ENCODE measurements at regions not wholly inside any gene's neighbourhood (a gene's known extent, or its start where the extent isn't known, plus 50 kb on each side); places are given as distances from the start of the nearest gene placed in this dataset.

DNA sequence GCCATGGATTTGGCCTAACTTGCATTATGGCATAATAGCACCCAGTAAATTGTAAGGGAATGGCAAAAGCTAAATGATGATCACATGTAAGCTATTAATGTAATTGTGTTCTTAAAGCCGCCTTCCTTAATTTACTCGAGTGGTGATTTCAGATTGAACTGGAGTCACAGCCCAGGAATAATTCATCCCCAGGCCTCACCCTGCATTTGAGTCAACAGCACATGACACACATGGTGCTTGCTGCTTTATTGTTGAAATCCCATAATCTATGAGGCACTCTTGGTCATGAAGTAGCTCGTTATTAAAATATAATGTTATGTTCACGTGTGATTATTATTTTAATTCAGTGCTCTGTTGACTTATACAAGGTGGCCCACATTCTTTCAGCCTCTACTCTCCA is 547.5 kb downstream of the VRK1 start:
- 94% methylated on average over 4 of the region's 4 CpGs for WGBS
- TF ChIP-seq POLR2A (IDR thresholded peaks at IDR 0.05) (no peak), POLR2AphosphoS5 (IDR thresholded peaks at IDR 0.05) (no peak)
- TF ChIP-seq, protein P1, sequence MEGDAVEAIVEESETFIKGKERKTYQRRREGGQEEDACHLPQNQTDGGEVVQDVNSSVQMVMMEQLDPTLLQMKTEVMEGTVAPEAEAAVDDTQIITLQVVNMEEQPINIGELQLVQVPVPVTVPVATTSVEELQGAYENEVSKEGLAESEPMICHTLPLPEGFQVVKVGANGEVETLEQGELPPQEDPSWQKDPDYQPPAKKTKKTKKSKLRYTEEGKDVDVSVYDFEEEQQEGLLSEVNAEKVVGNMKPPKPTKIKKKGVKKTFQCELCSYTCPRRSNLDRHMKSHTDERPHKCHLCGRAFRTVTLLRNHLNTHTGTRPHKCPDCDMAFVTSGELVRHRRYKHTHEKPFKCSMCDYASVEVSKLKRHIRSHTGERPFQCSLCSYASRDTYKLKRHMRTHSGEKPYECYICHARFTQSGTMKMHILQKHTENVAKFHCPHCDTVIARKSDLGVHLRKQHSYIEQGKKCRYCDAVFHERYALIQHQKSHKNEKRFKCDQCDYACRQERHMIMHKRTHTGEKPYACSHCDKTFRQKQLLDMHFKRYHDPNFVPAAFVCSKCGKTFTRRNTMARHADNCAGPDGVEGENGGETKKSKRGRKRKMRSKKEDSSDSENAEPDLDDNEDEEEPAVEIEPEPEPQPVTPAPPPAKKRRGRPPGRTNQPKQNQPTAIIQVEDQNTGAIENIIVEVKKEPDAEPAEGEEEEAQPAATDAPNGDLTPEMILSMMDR (IDR thresholded peaks at IDR 0.05): no peak
- H3K27ac ChIP-seq: no peak overlapping the region
- H3K4me3 ChIP-seq: no peak overlapping the region
- intact Hi-C loops (cut with DNase I): no loop called here
- DNase-seq (ENCODE audit: low spot score): no peak
- H3K9me3 ChIP-seq: no peaks in the 10 kb centered on the region
- H3K27me3 ChIP-seq (replicated peaks; ENCODE audit: insufficient read depth): no peaks in the 10 kb centered on the region
- H3K4me1 ChIP-seq (replicated peaks): no peaks in the 10 kb centered on the region
- no peaks in the 10 kb centered on the region for H3K36me3 ChIP-seq

DNA sequence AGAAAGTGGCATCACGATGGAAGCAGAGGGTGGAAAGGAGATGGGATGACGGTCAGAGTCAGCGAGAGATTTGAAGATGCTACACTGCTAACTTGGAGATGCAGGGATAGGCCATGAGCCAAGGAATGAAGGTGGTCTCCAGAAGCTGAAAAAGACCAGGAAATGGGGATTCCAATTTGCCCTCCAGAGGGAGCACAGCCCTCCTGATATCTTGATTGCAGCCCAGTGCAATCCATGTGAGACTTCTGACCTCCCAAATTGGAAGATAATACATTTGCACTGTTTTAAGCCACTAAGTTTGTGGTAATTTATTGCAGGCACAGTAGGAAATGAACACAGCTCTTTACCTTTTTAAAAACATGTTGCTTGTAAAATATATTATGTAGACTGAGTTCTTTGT is 549.5 kb downstream of the VRK1 start:
- H3K4me3 ChIP-seq: no peak overlapping the region
- intact Hi-C loops (cut with DNase I): no loop called here
- H3K4me1 ChIP-seq (replicated peaks): no peaks in the 10 kb centered on the region
- WGBS: 78% methylated on average over 3 of the region's 3 CpGs
- no peaks in the 10 kb centered on the region for H3K36me3 ChIP-seq
- H3K9me3 ChIP-seq: no peaks in the 10 kb centered on the region
- H3K27me3 ChIP-seq (replicated peaks; ENCODE audit: insufficient read depth): no peaks in the 10 kb centered on the region
- H3K27ac ChIP-seq: no peak overlapping the region
- TF ChIP-seq POLR2AphosphoS5 (IDR thresholded peaks at IDR 0.05): no peak
- TF ChIP-seq, protein P1 (IDR thresholded peaks at IDR 0.05): no peak
- no peak for TF ChIP-seq POLR2A (IDR thresholded peaks at IDR 0.05)
- DNase-seq (ENCODE audit: low spot score): no peak

DNA sequence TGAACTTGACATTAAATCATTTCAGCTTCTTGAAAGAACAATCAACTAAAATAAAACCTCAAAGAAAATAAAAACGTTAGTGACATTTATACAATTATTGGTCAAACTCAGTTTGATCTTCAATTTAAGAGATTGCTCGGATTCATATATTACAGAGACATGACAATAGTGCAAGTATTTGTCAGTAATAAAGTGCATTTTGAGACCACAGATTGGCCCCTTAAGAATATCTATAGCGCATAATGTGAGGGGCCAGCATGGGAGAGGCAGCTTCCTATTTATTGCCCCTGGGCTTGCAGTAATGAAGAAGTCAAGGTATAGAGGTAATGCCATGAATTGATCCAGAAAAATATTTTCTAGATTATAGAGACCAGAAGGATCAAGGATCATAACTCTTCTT is 552.3 kb downstream of the VRK1 start:
- TF ChIP-seq POLR2A (IDR thresholded peaks at IDR 0.05) (no peak), POLR2AphosphoS5 (IDR thresholded peaks at IDR 0.05) (no peak)
- TF ChIP-seq, protein P1 (IDR thresholded peaks at IDR 0.05): no peak
- WGBS: 37% methylated on average over 3 of the region's 3 CpGs
- Histone ChIP-seq H3K27ac (no peak overlapping the region), H3K9me3 (no peaks in the 10 kb centered on the region), H3K36me3 (no peaks in the 10 kb centered on the region), H3K4me3 (no peak overlapping the region), H3K4me1 (replicated peaks) (no peaks in the 10 kb centered on the region), H3K27me3 (replicated peaks; ENCODE audit: insufficient read depth) (no peaks in the 10 kb centered on the region)
- no peak for DNase-seq (ENCODE audit: low spot score)
- intact Hi-C loops (cut with DNase I): no loop called here

DNA sequence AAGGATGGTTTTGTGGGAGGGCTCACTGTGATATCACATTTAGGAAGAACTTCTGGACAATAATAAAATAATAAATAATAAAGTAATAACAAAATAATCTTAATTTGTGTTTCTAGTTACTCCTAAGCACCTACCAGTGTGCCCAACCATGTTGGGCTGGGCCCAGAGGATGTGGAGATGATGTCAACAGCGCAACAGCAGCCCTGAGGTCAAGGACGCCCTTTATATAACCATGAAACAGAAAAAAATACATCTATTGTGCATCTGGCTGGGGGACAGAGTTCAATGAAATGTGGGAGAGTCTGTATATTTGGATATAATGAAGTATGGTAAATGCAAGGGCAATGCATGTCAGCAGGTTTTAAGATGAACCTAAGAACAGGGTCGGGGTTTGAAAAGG is 552.8 kb downstream of the VRK1 start:
- no peaks in the 10 kb centered on the region for H3K27me3 ChIP-seq (replicated peaks; ENCODE audit: insufficient read depth)
- H3K4me1 ChIP-seq (replicated peaks): no peaks in the 10 kb centered on the region
- intact Hi-C loops (cut with DNase I): no loop called here
- TF ChIP-seq POLR2AphosphoS5 (IDR thresholded peaks at IDR 0.05) (no peak), POLR2A (IDR thresholded peaks at IDR 0.05) (no peak)
- TF ChIP-seq, protein P1 (IDR thresholded peaks at IDR 0.05): no peak
- no peak overlapping the region for H3K27ac ChIP-seq
- no peak for DNase-seq (ENCODE audit: low spot score)
- WGBS: 89% methylated on average over 3 of the region's 3 CpGs
- no peaks in the 10 kb centered on the region for H3K9me3 ChIP-seq
- H3K36me3 ChIP-seq: no peaks in the 10 kb centered on the region
- H3K4me3 ChIP-seq: no peak overlapping the region

DNA sequence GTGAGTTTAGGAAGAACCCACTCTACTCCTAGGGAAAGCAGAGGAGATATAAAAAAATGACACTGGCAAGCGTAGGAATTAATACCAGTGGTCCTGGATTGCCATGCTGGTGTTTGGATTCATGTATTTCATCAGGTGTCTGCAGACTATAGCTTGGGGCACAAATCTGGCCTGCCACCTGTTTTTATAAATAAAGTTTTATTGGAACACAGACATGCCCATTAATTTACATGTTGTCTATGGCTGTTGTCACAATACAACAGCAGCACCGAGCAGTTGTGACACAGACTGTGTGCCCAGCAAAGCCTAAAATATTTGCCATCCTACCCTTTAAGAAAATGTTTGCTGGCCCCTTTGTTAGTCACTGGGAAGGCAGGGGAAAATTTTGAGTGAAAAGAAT is 553.2 kb downstream of the VRK1 start:
- intact Hi-C loops (cut with DNase I): no loop called here
- Histone ChIP-seq H3K36me3 (no peaks in the 10 kb centered on the region), H3K4me3 (no peak overlapping the region), H3K27me3 (replicated peaks; ENCODE audit: insufficient read depth) (no peaks in the 10 kb centered on the region), H3K27ac (no peak overlapping the region), H3K9me3 (no peaks in the 10 kb centered on the region), H3K4me1 (replicated peaks) (no peaks in the 10 kb centered on the region)
- TF ChIP-seq POLR2AphosphoS5 (IDR thresholded peaks at IDR 0.05) (no peak), POLR2A (IDR thresholded peaks at IDR 0.05) (no peak)
- TF ChIP-seq, protein P1 (IDR thresholded peaks at IDR 0.05): no peak
- WGBS: 80% methylated on average over 2 of the region's 2 CpGs
- no peak for DNase-seq (ENCODE audit: low spot score)

All from prostate gland (tissue), 2 donors.